ENCODE measurements at regions not wholly inside any gene's neighbourhood (a gene's known extent, or its start where the extent isn't known, plus 50 kb on each side); places are given as distances from the start of the nearest gene placed in this dataset.

- DNase-seq (no peak), ATAC-seq (ENCODE audit: low read depth) (no peak)
- intact Hi-C loops (cut with micrococcal nuclease): no loop called here
- ChIA-PET CTCF (no interaction called here), POLR2A (no interaction called here)
- Mint-ChIP-seq H3K36me3 (ENCODE audit: low read depth) (no peaks in the 10 kb centered on the region), H3K27ac (no peak overlapping the region), H3K27me3 (peaks cover 3% of the 10 kb centered on the region), H3K9me3 (no peaks in the 10 kb centered on the region), H3K4me1 (no peaks in the 10 kb centered on the region), H3K4me3 (no peak overlapping the region)
- TF ChIP-seq, protein P1, sequence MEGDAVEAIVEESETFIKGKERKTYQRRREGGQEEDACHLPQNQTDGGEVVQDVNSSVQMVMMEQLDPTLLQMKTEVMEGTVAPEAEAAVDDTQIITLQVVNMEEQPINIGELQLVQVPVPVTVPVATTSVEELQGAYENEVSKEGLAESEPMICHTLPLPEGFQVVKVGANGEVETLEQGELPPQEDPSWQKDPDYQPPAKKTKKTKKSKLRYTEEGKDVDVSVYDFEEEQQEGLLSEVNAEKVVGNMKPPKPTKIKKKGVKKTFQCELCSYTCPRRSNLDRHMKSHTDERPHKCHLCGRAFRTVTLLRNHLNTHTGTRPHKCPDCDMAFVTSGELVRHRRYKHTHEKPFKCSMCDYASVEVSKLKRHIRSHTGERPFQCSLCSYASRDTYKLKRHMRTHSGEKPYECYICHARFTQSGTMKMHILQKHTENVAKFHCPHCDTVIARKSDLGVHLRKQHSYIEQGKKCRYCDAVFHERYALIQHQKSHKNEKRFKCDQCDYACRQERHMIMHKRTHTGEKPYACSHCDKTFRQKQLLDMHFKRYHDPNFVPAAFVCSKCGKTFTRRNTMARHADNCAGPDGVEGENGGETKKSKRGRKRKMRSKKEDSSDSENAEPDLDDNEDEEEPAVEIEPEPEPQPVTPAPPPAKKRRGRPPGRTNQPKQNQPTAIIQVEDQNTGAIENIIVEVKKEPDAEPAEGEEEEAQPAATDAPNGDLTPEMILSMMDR (IDR thresholded peaks at IDR 0.05): no peak
Observed at GRCh38 chr6:119908157-119908556, 558.6 kb upstream of the MAN1A1 start.

GRCh38 chr6:119902681-119903080 is 553.1 kb upstream of the MAN1A1 start:
- Mint-ChIP-seq H3K36me3 (ENCODE audit: low read depth) (no peaks in the 10 kb centered on the region), H3K4me1 (peaks cover 8% of the 10 kb centered on the region), H3K27ac (no peak overlapping the region), H3K27me3 (peaks cover 3% of the 10 kb centered on the region), H3K4me3 (no peak overlapping the region), H3K9me3 (no peaks in the 10 kb centered on the region)
- intact Hi-C loops (cut with micrococcal nuclease): no loop called here
- ATAC-seq (ENCODE audit: low read depth) (no peak), DNase-seq (no peak)
- POLR2A ChIA-PET: no interaction called here
- CTCF ChIA-PET: no interaction called here
- TF ChIP-seq, protein P1 (IDR thresholded peaks at IDR 0.05): no peak

- DNase-seq (no peak), ATAC-seq (ENCODE audit: low read depth) (no peak)
- POLR2A ChIA-PET: no interaction called here
- CTCF ChIA-PET: no interaction called here
- Mint-ChIP-seq H3K36me3 (ENCODE audit: low read depth) (no peaks in the 10 kb centered on the region), H3K27ac (no peak overlapping the region), H3K4me1 (peaks cover 8% of the 10 kb centered on the region), H3K4me3 (no peak overlapping the region), H3K9me3 (no peaks in the 10 kb centered on the region), H3K27me3 (no peaks in the 10 kb centered on the region)
- TF ChIP-seq, protein P1 (IDR thresholded peaks at IDR 0.05): no peak
- intact Hi-C loops (cut with micrococcal nuclease): no loop called here
Observed at GRCh38 chr6:119896806-119897205, 547.2 kb upstream of the MAN1A1 start.

DNA sequence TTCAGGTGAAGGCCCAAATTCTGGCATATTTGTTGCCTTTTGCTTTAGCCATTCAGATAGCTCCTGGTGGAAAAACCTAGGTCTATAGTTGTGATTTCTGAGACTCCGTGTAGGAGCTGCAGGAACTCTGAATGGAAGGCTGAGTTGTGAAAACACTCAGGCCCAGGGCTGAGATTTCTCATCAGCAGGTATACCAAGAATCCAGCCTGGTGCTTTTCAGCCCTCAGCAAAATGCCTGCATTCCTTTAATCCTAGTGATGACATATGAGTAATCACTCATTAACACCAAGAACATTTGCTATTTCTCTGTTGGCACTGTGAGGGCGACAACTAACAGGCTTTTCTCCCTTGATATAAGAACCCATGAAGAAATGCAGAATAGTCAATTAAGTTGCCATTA is 546.1 kb upstream of the MAN1A1 start:
- H3K9me3 Mint-ChIP-seq: no peaks in the 10 kb centered on the region
- no peak overlapping the region for H3K27ac Mint-ChIP-seq
- H3K4me3 Mint-ChIP-seq: no peak overlapping the region
- intact Hi-C loops (cut with micrococcal nuclease): no loop called here
- no peaks in the 10 kb centered on the region for H3K36me3 Mint-ChIP-seq (ENCODE audit: low read depth)
- ATAC-seq (ENCODE audit: low read depth) (no peak), DNase-seq (no peak)
- CTCF ChIA-PET: no interaction called here
- POLR2A ChIA-PET: no interaction called here
- no peaks in the 10 kb centered on the region for H3K27me3 Mint-ChIP-seq
- peaks cover 8% of the 10 kb centered on the region for H3K4me1 Mint-ChIP-seq
- TF ChIP-seq, protein P1 (IDR thresholded peaks at IDR 0.05): no peak

GRCh38 chr6:119894811-119895210 is 545.2 kb upstream of the MAN1A1 start:
- CTCF ChIA-PET: no interaction called here

More at GRCh38 chr6:119894811-119895210, 545.2 kb upstream of the MAN1A1 start:
- H3K9me3 Mint-ChIP-seq: no peaks in the 10 kb centered on the region
- TF ChIP-seq, protein P1 (IDR thresholded peaks at IDR 0.05): no peak
- DNase-seq: no peak
- peaks cover 8% of the 10 kb centered on the region for H3K4me1 Mint-ChIP-seq
- intact Hi-C loops (cut with micrococcal nuclease): no loop called here
- no peaks in the 10 kb centered on the region for H3K27me3 Mint-ChIP-seq
- no peak for ATAC-seq (ENCODE audit: low read depth)
- H3K27ac Mint-ChIP-seq: no peak overlapping the region
- H3K4me3 Mint-ChIP-seq: no peak overlapping the region
- H3K36me3 Mint-ChIP-seq (ENCODE audit: low read depth): no peaks in the 10 kb centered on the region
- POLR2A ChIA-PET: no interaction called here
